ENCODE measurements at regions not wholly inside any gene's neighbourhood (a gene's known extent, or its start where the extent isn't known, plus 50 kb on each side); places are given as distances from the start of the nearest gene placed in this dataset.

DNA sequence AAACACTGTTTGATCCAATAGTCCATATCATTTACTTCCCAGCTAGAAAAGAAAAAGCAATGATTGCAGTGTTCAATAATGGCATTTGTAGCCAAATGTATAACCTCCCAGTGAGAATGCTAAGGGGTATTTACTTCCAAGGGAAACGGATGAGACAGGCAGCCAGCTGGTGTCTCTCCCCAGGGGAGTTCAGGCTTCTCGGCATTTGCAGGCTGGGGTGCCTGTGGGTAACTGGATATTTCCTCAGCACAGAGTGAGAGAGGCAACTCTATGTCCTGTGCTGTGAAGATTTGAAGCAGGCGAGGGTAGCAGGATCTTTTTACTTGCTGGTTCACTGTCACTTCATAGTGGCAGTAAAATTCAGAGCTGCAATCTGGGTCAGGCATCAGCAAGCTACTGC lies 1455.6 kb upstream of the TMEM132C start:
- Histone ChIP-seq H3K36me3 (ENCODE audit: low read length) (no peaks in the 10 kb centered on the region), H2AFZ (ENCODE audit: low read depth, low read length, severe bottlenecking) (no peak overlapping the region), H3K9me3 (ENCODE audit: insufficient read depth, low read length) (no peaks in the 10 kb centered on the region), H3K27ac (ENCODE audit: low read depth, low read length) (no peak overlapping the region), H3F3A (ENCODE audit: insufficient read depth) (no peaks in the 10 kb centered on the region), H3K9me2 (replicated peaks; ENCODE audit: insufficient read depth, low read length) (no peaks in the 10 kb centered on the region), H3K9ac (ENCODE audit: low read length) (no peak overlapping the region), H4K20me1 (ENCODE audit: low read depth, low read length) (no peaks in the 10 kb centered on the region), H3K4me3 (ENCODE audit: insufficient read depth, low read length, poor library complexity, severe bottlenecking) (no peak overlapping the region), H3K27me3 (ENCODE audit: low read length) (no peaks in the 10 kb centered on the region), H3K4me2 (ENCODE audit: low read depth, low read length, poor library complexity, severe bottlenecking) (no peak overlapping the region), H3K79me2 (ENCODE audit: insufficient read depth, low read length) (no peaks in the 10 kb centered on the region)
- no peak for TF ChIP-seq EZH2phosphoT487 (conservative IDR thresholded peaks at IDR 0.05; ENCODE audit: low read length)
- TF ChIP-seq, protein P1, sequence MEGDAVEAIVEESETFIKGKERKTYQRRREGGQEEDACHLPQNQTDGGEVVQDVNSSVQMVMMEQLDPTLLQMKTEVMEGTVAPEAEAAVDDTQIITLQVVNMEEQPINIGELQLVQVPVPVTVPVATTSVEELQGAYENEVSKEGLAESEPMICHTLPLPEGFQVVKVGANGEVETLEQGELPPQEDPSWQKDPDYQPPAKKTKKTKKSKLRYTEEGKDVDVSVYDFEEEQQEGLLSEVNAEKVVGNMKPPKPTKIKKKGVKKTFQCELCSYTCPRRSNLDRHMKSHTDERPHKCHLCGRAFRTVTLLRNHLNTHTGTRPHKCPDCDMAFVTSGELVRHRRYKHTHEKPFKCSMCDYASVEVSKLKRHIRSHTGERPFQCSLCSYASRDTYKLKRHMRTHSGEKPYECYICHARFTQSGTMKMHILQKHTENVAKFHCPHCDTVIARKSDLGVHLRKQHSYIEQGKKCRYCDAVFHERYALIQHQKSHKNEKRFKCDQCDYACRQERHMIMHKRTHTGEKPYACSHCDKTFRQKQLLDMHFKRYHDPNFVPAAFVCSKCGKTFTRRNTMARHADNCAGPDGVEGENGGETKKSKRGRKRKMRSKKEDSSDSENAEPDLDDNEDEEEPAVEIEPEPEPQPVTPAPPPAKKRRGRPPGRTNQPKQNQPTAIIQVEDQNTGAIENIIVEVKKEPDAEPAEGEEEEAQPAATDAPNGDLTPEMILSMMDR (IDR thresholded peaks at IDR 0.05; ENCODE audit: insufficient read depth, low read length, poor library complexity, severe bottlenecking): no peak

DNA sequence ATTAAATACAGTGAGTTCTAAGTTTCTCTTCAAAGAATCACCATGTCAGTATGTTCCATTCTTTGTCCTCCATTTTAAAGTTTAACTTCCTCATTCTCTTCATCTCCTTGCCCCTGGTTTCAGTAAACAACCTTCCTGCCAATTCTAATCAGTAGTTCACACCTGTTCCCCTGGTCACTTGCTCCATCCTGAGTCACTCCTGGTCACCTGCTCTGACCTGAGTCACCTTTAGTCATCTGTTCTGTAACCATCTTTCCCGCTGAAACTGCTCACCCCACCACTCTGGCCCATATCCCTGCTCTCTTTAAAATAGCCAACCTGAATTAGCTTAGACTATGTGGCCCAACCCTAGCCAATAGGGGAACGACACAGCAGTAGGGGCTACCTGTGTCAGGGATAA lies 1447.4 kb upstream of the TMEM132C start:
- TF ChIP-seq, protein P1 (IDR thresholded peaks at IDR 0.05; ENCODE audit: insufficient read depth, low read length, poor library complexity, severe bottlenecking): no peak
- TF ChIP-seq EZH2phosphoT487 (conservative IDR thresholded peaks at IDR 0.05; ENCODE audit: low read length): no peak
- no peaks in the 10 kb centered on the region for H3K9me2 ChIP-seq (replicated peaks; ENCODE audit: insufficient read depth, low read length)
- H3K4me3 ChIP-seq (ENCODE audit: insufficient read depth, low read length, poor library complexity, severe bottlenecking): no peak overlapping the region
- no peaks in the 10 kb centered on the region for H3K27me3 ChIP-seq (ENCODE audit: low read length)
- no peaks in the 10 kb centered on the region for H3K9me3 ChIP-seq (ENCODE audit: insufficient read depth, low read length)
- H2AFZ ChIP-seq (ENCODE audit: low read depth, low read length, severe bottlenecking): no peak overlapping the region
- no peaks in the 10 kb centered on the region for H3K79me2 ChIP-seq (ENCODE audit: insufficient read depth, low read length)
- H3F3A ChIP-seq (ENCODE audit: insufficient read depth): no peaks in the 10 kb centered on the region
- H3K4me2 ChIP-seq (ENCODE audit: low read depth, low read length, poor library complexity, severe bottlenecking): no peak overlapping the region
- H3K36me3 ChIP-seq (ENCODE audit: low read length): no peaks in the 10 kb centered on the region
- H4K20me1 ChIP-seq (ENCODE audit: low read depth, low read length): no peaks in the 10 kb centered on the region
- H3K27ac ChIP-seq (ENCODE audit: low read depth, low read length): no peak overlapping the region
- H3K9ac ChIP-seq (ENCODE audit: low read length): no peak overlapping the region

DNA sequence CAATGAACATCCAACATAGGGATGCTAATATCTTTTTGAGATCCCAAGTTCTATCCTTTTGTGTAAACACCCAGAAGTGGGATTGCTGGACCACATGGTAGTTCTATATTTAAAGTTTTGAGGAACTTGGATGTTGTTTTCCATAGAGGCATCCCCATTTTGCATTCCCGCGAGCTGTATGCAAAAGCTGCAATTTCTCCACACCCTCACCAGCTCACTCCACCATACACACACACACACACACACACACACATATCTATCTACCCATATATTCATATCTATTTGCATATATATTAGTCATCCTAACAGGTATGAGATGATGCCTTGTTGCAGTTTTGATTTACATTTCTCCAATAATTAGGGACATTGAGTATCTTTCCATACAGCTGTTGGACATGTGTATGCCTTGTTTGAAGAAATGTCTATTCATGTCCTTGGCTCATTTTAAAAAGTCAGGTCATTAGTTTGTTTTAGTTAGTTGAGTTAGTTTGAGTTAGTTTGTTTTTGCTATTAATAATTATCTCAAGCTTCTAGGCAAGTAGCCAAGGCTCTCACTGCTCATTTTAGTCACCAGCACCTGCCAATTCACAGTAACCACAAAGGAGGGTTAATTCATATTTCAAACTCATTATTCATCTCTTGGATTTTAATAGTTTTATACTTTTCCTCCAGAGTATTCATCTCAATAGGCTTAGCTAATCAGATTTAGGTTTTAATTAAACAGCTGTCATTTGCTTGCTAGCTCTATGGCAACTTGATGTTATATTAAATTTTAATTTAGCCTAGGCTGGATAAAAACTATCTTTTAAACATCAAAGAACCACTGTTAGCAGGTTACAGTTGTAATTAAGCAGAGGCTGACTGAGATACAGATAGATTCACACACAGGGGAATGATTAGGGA lies 1435.9 kb upstream of the TMEM132C start:
- TF ChIP-seq, protein P1 (IDR thresholded peaks at IDR 0.05; ENCODE audit: insufficient read depth, low read length, poor library complexity, severe bottlenecking): no peak
- no peak for TF ChIP-seq EZH2phosphoT487 (conservative IDR thresholded peaks at IDR 0.05; ENCODE audit: low read length)

More for the DNA sequence above, 1435.9 kb upstream of the TMEM132C start:
- no peaks in the 10 kb centered on the region for H4K20me1 ChIP-seq (ENCODE audit: low read depth, low read length)
- H3K9me2 ChIP-seq (replicated peaks; ENCODE audit: insufficient read depth, low read length): no peaks in the 10 kb centered on the region
- no peaks in the 10 kb centered on the region for H3K79me2 ChIP-seq (ENCODE audit: insufficient read depth, low read length)
- no peak overlapping the region for H3K27ac ChIP-seq (ENCODE audit: low read depth, low read length)
- H3K27me3 ChIP-seq (ENCODE audit: low read length): no peaks in the 10 kb centered on the region
- no peaks in the 10 kb centered on the region for H3F3A ChIP-seq (ENCODE audit: insufficient read depth)
- H3K9me3 ChIP-seq (ENCODE audit: insufficient read depth, low read length): peaks cover 6% of the 10 kb centered on the region; the same call in 1 of the 2 replicates
- no peaks in the 10 kb centered on the region for H3K36me3 ChIP-seq (ENCODE audit: low read length)
- no peak overlapping the region for H3K9ac ChIP-seq (ENCODE audit: low read length)
- H2AFZ ChIP-seq (ENCODE audit: low read depth, low read length, severe bottlenecking): no peak overlapping the region
- no peak overlapping the region for H3K4me3 ChIP-seq (ENCODE audit: insufficient read depth, low read length, poor library complexity, severe bottlenecking)
- H3K4me2 ChIP-seq (ENCODE audit: low read depth, low read length, poor library complexity, severe bottlenecking): no peak overlapping the region
